ENCODE measurements at regions not wholly inside any gene's neighbourhood (a gene's known extent, or its start where the extent isn't known, plus 50 kb on each side); places are given as distances from the start of the nearest gene placed in this dataset.
"Not testable (repeated sequence)": the region's sequence is repeated elsewhere in the genome, so short reads cannot be mapped to it uniquely, and the experiment has no call there.

GRCh38 chr2:144776766-144777165 is 256.8 kb upstream of the ZEB2 start:
- H3K36me3 ChIP-seq (ENCODE audit: control insufficient read depth, insufficient read depth, low read length): no peaks in the 10 kb centered on the region
- no peaks in the 10 kb centered on the region for H3K4me1 ChIP-seq (ENCODE audit: control insufficient read depth, insufficient read depth, low read length)
- H3K4me3 ChIP-seq (ENCODE audit: low read length): no peak overlapping the region
- H3K9ac ChIP-seq (ENCODE audit: low read length): no peak overlapping the region
- no peaks in the 10 kb centered on the region for H3K27me3 ChIP-seq (ENCODE audit: control insufficient read depth, insufficient read depth, low read length)
- no peak overlapping the region for H3K27ac ChIP-seq (ENCODE audit: low read depth, low read length)

- H3K27me3 ChIP-seq (ENCODE audit: control insufficient read depth, insufficient read depth, low read length): no peaks in the 10 kb centered on the region
- H3K27ac ChIP-seq (ENCODE audit: low read depth, low read length): no peak overlapping the region
- no peak overlapping the region for H3K4me3 ChIP-seq (ENCODE audit: low read length)
- H3K4me1 ChIP-seq (ENCODE audit: control insufficient read depth, insufficient read depth, low read length): no peaks in the 10 kb centered on the region
- no peak overlapping the region for H3K9ac ChIP-seq (ENCODE audit: low read length)
- H3K36me3 ChIP-seq (ENCODE audit: control insufficient read depth, insufficient read depth, low read length): no peaks in the 10 kb centered on the region
These were observed 254.9 kb upstream of the ZEB2 start for GRCh38 chr2:144774809-144775208.

- H3K9ac ChIP-seq (ENCODE audit: low read length): no peak overlapping the region
- no peaks in the 10 kb centered on the region for H3K4me1 ChIP-seq (ENCODE audit: control insufficient read depth, insufficient read depth, low read length)
- no peak overlapping the region for H3K27ac ChIP-seq (ENCODE audit: low read depth, low read length)
- no peaks in the 10 kb centered on the region for H3K36me3 ChIP-seq (ENCODE audit: control insufficient read depth, insufficient read depth, low read length)
- H3K27me3 ChIP-seq (ENCODE audit: control insufficient read depth, insufficient read depth, low read length): no peaks in the 10 kb centered on the region
- no peak overlapping the region for H3K4me3 ChIP-seq (ENCODE audit: low read length)
These were observed 251.4 kb upstream of the ZEB2 start for GRCh38 chr2:144771348-144771747.

DNA sequence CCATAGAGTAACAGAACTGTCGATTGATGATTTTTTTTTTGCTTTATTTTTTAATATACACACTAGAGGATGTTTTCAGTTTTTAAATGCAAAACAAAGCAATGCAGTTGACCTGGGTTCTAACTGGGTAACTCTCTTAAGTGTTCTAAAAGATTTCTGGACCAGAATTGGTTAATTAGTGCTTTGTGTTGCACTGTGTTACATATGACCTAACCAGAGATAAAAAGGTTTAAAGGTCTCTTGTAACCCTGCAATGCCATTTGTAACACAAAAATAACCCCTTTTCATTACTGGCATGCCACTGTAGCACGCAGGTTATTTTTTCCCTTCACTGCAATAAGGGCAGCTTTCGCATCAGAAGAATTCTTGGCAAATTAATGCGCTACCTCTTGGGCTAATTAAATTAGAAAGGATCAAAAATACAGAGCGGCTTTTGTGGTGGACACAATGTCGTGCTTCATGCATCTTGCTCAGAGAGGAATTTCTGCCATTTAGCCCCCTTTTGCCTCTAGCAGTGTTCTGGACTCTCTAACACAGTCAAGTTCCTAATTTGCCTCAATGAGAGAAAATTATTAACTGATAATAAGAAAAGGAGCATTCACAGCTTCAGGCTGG is 250.8 kb upstream of the ZEB2 start:
- Histone ChIP-seq H3K4me1 (ENCODE audit: control insufficient read depth, insufficient read depth, low read length) (no peaks in the 10 kb centered on the region), H3K4me3 (ENCODE audit: low read length) (no peak overlapping the region), H3K36me3 (ENCODE audit: control insufficient read depth, insufficient read depth, low read length) (no peaks in the 10 kb centered on the region), H3K27ac (ENCODE audit: low read depth, low read length) (no peak overlapping the region), H3K9ac (ENCODE audit: low read length) (no peak overlapping the region), H3K27me3 (ENCODE audit: control insufficient read depth, insufficient read depth, low read length) (no peaks in the 10 kb centered on the region)

DNA sequence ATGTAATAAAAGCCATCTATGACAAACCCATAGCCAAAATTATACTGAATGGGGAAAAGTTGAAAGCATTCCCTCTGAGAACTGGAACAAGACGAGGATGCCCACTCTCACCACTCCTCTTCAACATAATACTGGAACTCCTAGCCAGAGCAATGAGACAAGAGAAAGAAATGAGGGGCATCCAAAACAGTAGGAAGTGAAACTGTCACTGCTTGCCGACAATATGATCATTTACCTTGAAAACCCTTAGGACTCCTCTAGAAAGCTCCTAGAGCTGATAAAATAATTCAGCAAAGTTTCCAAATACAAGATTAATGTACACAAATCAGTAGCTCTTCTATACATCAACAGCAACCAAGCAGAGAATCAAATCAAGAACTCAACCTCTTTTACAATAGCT is 241.0 kb upstream of the ZEB2 start:
- not testable (repeated sequence) for H3K4me3 ChIP-seq (ENCODE audit: low read length); H3K27ac ChIP-seq (ENCODE audit: low read depth, low read length); H3K36me3 ChIP-seq (ENCODE audit: control insufficient read depth, insufficient read depth, low read length); H3K4me1 ChIP-seq (ENCODE audit: control insufficient read depth, insufficient read depth, low read length); H3K9ac ChIP-seq (ENCODE audit: low read length); H3K27me3 ChIP-seq (ENCODE audit: control insufficient read depth, insufficient read depth, low read length)

GRCh38 chr2:144759746-144760145 is 239.8 kb upstream of the ZEB2 start:
- Histone ChIP-seq H3K4me1 (ENCODE audit: control insufficient read depth, insufficient read depth, low read length) (no peaks in the 10 kb centered on the region), H3K36me3 (ENCODE audit: control insufficient read depth, insufficient read depth, low read length) (no peaks in the 10 kb centered on the region), H3K9ac (ENCODE audit: low read length) (no peak overlapping the region), H3K27me3 (ENCODE audit: control insufficient read depth, insufficient read depth, low read length) (no peaks in the 10 kb centered on the region), H3K4me3 (ENCODE audit: low read length) (no peak overlapping the region), H3K27ac (ENCODE audit: low read depth, low read length) (no peak overlapping the region)

GRCh38 chr2:144758196-144758595 is 238.3 kb upstream of the ZEB2 start:
- not testable (repeated sequence) for H3K27ac ChIP-seq (ENCODE audit: low read depth, low read length); H3K9ac ChIP-seq (ENCODE audit: low read length); H3K36me3 ChIP-seq (ENCODE audit: control insufficient read depth, insufficient read depth, low read length); H3K4me1 ChIP-seq (ENCODE audit: control insufficient read depth, insufficient read depth, low read length); H3K4me3 ChIP-seq (ENCODE audit: low read length); H3K27me3 ChIP-seq (ENCODE audit: control insufficient read depth, insufficient read depth, low read length)

GRCh38 chr2:144753416-144753815 is 233.5 kb upstream of the ZEB2 start:
- H3K27me3 ChIP-seq (ENCODE audit: control insufficient read depth, insufficient read depth, low read length): no peaks in the 10 kb centered on the region
- no peaks in the 10 kb centered on the region for H3K4me1 ChIP-seq (ENCODE audit: control insufficient read depth, insufficient read depth, low read length)
- H3K4me3 ChIP-seq (ENCODE audit: low read length): no peak overlapping the region
- H3K9ac ChIP-seq (ENCODE audit: low read length): no peak overlapping the region
- no peak overlapping the region for H3K27ac ChIP-seq (ENCODE audit: low read depth, low read length)
- H3K36me3 ChIP-seq (ENCODE audit: control insufficient read depth, insufficient read depth, low read length): no peaks in the 10 kb centered on the region

DNA sequence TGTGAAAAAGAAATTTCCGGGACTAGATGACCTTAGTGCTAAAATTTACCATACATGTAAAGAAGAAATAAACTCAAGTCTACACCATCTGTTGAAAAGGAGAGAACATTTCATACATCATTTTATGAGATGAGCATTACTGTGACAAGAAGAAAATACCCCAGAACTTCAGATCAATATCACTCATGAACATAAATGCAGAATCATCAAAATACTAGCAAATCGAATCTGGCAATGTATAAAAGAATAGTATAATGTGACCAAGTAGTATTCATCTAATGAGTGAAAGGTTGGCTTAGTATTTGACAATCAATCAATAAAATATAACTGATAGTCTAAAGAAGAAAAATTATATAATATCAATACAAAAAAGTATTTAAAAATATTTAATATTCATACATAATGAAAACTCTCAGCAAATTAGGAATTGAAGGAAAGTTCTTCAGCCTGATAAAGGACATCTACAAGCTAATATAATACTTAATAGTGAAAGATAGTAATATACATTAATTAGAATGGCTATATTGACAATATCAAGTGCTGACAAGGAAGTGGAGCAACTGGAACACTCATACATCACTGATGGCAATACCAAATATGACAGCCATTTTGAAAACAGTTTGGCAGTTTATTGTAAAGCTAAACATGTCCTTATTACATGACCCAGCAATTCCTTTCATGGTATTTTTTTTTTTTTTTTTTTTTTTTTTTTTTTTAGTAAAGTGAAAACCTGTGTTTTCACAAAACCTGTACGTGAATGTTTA is 231.4 kb upstream of the ZEB2 start:
- no peak overlapping the region for H3K4me3 ChIP-seq (ENCODE audit: low read length)
- no peaks in the 10 kb centered on the region for H3K27me3 ChIP-seq (ENCODE audit: control insufficient read depth, insufficient read depth, low read length)
- H3K36me3 ChIP-seq (ENCODE audit: control insufficient read depth, insufficient read depth, low read length): no peaks in the 10 kb centered on the region

GRCh38 chr2:144749188-144749587 is 229.3 kb upstream of the ZEB2 start:
- Histone ChIP-seq H3K27ac (ENCODE audit: low read depth, low read length) (no peak overlapping the region), H3K36me3 (ENCODE audit: control insufficient read depth, insufficient read depth, low read length) (no peaks in the 10 kb centered on the region), H3K27me3 (ENCODE audit: control insufficient read depth, insufficient read depth, low read length) (no peaks in the 10 kb centered on the region), H3K9ac (ENCODE audit: low read length) (no peak overlapping the region), H3K4me3 (ENCODE audit: low read length) (no peak overlapping the region), H3K4me1 (ENCODE audit: control insufficient read depth, insufficient read depth, low read length) (no peaks in the 10 kb centered on the region)

More for the DNA sequence above, 231.4 kb upstream of the ZEB2 start:
- Histone ChIP-seq H3K9ac (ENCODE audit: low read length) (no peak overlapping the region), H3K27ac (ENCODE audit: low read depth, low read length) (no peak overlapping the region), H3K4me1 (ENCODE audit: control insufficient read depth, insufficient read depth, low read length) (no peaks in the 10 kb centered on the region)

GRCh38 chr2:144748443-144748842 is 228.5 kb upstream of the ZEB2 start:
- Histone ChIP-seq H3K27me3 (ENCODE audit: control insufficient read depth, insufficient read depth, low read length) (no peaks in the 10 kb centered on the region), H3K27ac (ENCODE audit: low read depth, low read length) (no peak overlapping the region), H3K4me1 (ENCODE audit: control insufficient read depth, insufficient read depth, low read length) (no peaks in the 10 kb centered on the region), H3K4me3 (ENCODE audit: low read length) (no peak overlapping the region), H3K9ac (ENCODE audit: low read length) (no peak overlapping the region), H3K36me3 (ENCODE audit: control insufficient read depth, insufficient read depth, low read length) (no peaks in the 10 kb centered on the region)

- Histone ChIP-seq H3K4me3 (ENCODE audit: low read length) (no peak overlapping the region), H3K27ac (ENCODE audit: low read depth, low read length) (no peak overlapping the region), H3K27me3 (ENCODE audit: control insufficient read depth, insufficient read depth, low read length) (no peaks in the 10 kb centered on the region), H3K36me3 (ENCODE audit: control insufficient read depth, insufficient read depth, low read length) (no peaks in the 10 kb centered on the region), H3K4me1 (ENCODE audit: control insufficient read depth, insufficient read depth, low read length) (no peaks in the 10 kb centered on the region), H3K9ac (ENCODE audit: low read length) (no peak overlapping the region)
These were observed 227.7 kb upstream of the ZEB2 start for GRCh38 chr2:144747571-144747970.

DNA sequence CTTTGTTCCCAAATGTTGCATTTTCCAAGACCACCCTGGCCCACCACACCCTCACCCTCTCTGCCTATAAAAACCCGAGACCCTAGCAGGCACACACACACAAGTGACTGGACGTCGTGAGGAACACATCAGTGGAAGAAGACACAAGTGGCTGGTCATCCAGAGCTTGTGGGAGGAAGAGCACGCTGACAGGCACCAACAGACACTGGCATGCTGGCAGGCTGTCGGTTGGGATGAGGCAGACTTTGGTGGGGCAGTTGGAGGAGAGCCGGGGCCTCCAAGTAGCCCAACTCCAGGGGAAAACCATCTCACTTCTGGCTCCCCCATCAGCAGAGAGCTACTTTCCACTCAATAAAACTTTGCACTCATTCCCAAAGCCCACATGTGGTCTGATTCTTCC is 225.5 kb upstream of the ZEB2 start:
- no peaks in the 10 kb centered on the region for H3K27me3 ChIP-seq (ENCODE audit: control insufficient read depth, insufficient read depth, low read length)
- H3K27ac ChIP-seq (ENCODE audit: low read depth, low read length): no peak overlapping the region
- no peaks in the 10 kb centered on the region for H3K36me3 ChIP-seq (ENCODE audit: control insufficient read depth, insufficient read depth, low read length)
- no peak overlapping the region for H3K9ac ChIP-seq (ENCODE audit: low read length)
- H3K4me3 ChIP-seq (ENCODE audit: low read length): no peak overlapping the region
- no peaks in the 10 kb centered on the region for H3K4me1 ChIP-seq (ENCODE audit: control insufficient read depth, insufficient read depth, low read length)

All from rectal smooth muscle tissue (tissue), 1 donor.